GM12865 (cell line): ENCODE measurements at regions not wholly inside any gene's neighbourhood (a gene's known extent, or its start where the extent isn't known, plus 50 kb on each side); places are given as distances from the start of the nearest gene placed in this dataset.

Experiments used
- DNase-seq: peaks from one replicate; pipeline ENCODE4 v3.0.0; 2010; ENCODE audit warnings: low read depth
- H3K4me3 ChIP-seq: 2 replicates; pipeline ENCODE4 v1.5.1; 2011; ENCODE audit warnings: mild to moderate bottlenecking, low read depth, low read length, control low read depth
- CTCF ChIP-seq: IDR thresholded peaks from 2 replicates; pipeline ENCODE4 v1.5.1; 2011; ENCODE audit warnings: low read length, control low read depth, low read depth, inconsistent platforms; ENCODE audit not compliant: insufficient read depth; ENCODE audit errors: missing control alignments

DNA sequence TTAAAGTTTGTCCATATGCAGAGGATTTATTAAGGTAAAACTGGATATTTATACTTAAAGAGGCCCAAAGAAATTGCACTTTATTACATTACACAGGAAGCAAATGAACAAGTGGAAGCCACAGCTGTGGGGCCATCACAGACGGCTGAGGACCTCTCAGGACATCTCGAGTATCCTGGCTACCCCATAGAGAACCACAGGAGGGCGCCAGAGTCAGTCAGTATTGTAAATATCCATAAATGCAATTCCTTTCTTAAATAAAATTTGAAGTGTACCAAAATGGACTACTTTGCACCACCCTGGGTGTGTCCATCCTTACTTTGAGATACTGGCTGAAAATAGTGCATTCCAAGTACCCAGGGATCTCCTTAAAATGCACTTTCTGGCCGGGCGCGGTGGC lies 257.2 kb downstream of the MRPL39 start:
- peak; percentile 46 for DNase-seq
- no peak overlapping the region for H3K4me3 ChIP-seq
- peak; percentile 38 for TF ChIP-seq CTCF

GRCh38 chr21:25343774-25344545 lies 263.3 kb downstream of the MRPL39 start:
- H3K4me3 ChIP-seq: no peak overlapping the region
- DNase-seq: no peak
- no peak for TF ChIP-seq CTCF

GRCh38 chr21:25342816-25343215 lies 264.5 kb downstream of the MRPL39 start:
- TF ChIP-seq CTCF: no peak
- DNase-seq: no peak
- no peak overlapping the region for H3K4me3 ChIP-seq

DNA sequence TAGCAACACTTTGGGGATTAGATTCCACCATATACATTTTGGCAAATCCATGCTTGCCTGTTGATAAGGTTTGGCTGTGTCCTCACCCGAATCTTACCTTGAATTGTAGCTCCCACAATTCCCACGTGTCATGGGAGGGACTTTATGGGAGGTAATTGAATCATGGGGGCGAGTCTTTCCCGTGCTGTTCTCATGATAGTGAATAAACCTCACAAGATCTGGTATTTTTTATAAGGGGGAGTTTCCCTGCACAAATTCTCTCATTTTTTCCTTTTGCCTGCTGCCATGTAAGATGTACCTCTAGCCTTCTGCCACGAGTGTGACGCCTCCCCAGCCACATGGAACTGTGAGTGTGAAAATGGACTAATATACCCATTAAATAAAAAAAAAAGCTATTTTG lies 265.3 kb downstream of the MRPL39 start:
- no peak for DNase-seq

DNA sequence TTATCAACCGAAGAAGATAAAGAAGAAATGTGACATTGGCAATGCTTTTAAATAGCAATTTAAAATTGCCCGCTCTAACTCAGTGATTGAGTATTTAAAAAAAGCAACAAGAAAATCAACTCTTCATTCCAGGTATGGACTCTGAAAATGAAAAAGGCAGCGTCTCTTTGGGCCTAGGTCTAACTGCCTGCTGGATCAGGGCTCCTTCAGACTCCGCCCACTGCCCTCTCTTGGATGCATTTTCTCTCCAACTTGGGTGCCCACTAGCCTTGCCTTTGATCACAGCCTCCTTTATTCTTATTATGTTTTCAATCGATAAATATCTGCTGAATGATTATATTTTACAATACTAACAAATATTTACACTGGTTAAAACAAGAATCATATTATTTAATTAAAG lies 268.9 kb downstream of the MRPL39 start:
- no peak for DNase-seq
- TF ChIP-seq CTCF: no peak
- no peak overlapping the region for H3K4me3 ChIP-seq

More for the DNA sequence above, 265.3 kb downstream of the MRPL39 start:
- H3K4me3 ChIP-seq: no peak overlapping the region
- TF ChIP-seq CTCF: no peak

DNA sequence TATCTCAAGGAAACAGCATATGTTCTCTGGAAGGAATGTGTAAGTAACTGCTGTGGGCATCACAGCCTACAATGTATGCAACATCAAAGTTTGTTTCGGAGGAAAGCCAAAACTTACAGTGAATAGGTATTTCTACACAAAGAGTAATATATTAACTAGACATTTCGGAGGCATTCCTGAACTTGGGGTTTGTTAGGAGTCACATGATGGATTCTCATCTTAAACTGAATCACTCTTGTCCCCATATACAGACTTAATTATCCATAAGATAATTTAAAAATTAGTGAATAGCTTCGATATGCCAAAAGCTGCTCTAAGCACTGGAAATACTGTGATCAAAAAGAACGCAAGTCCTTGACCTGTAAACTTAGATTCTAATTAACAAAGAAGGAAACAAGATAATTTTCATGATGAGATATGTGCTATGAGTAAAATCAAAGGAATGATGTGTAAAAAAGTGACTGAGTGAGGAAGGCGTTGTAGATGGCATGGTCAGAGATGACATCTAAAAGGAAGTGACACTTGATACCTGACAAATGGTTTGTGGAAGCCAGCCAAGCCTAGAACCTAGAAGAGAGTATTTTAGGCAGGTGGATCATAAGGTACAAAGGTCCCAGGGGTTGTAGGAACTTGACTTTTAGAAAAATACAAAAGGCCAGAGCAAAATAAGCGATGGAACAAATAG lies 273.1 kb downstream of the MRPL39 start:
- no peak for DNase-seq
- H3K4me3 ChIP-seq: no peak overlapping the region
- TF ChIP-seq CTCF: no peak
